Endothelial cell of umbilical vein (primary cell): ENCODE measurements at regions not wholly inside any gene's neighbourhood (a gene's known extent, or its start where the extent isn't known, plus 50 kb on each side); places are given as distances from the start of the nearest gene placed in this dataset.

ENCODE experiments used
- CTCF ChIP-seq, 2 donors: IDR thresholded peaks; 1 replicate in 1 of 2; 2 replicates in 1 of 2; pipeline ENCODE4 v1.5.1; 2011; ENCODE audit warnings: low read length in 2 of 2, mild to moderate bottlenecking in 2 of 2, moderate library complexity in 2 of 2, control low read depth in 1 of 2, inconsistent platforms in 1 of 2, low read depth in 1 of 2; ENCODE audit not compliant: insufficient read depth in 1 of 2; ENCODE audit errors: extremely low read depth in 1 of 2
- POLR2A ChIP-seq: IDR thresholded peaks from 2 replicates; pipeline ENCODE4 v1.6.1; 2012; ENCODE audit warnings: low read depth, mild to moderate bottlenecking, control low read depth, low read length

DNA sequence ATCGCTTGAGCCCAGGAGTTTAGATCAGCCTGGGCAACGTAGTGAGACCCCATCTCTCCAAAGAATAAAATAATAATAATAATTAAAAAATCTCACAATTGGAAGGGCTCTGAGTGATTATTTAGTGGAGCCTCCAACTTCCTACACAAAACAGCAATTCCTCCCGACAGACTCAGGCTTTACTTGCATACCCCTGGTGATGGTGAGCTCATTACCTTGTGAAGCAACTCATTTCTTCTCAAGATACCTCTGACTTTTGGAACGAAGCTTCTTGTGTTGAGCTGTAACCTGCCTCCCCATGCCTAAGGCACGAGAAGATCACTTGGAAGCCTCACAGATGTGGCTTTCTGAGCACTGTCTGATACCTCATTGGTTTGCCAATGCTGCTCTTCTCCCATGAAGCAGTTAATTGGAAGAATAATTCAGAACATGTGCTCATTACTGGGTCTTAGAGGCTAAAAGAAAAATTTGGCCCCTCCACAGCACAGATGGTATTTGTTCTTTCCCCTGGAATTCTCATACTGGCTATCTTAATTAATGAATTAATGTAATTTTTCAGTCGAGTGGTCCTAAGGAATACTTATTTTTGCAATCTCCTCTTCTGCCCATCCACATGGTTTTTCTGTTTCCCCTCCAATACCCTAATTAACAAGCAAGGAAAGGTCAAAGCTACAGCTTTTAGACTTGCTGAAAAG is 769.0 kb downstream of the TYW1 start:
- TF ChIP-seq CTCF (IDR thresholded peaks at IDR 0.05; ENCODE audit: extremely low read depth in 1 of 2, insufficient read depth in 1 of 2, low read depth in 1 of 2, low read length in 2 of 2) (no peak), POLR2A (no peak)
